Stimulated activated CD8-positive, alpha-beta memory T cell treated with anti-CD3 and anti-CD28 coated beads, Interleukin-12 subunit alpha, Interleukin-12 subunit beta, amount 100 ng/mL, for 1 hour (primary cell): ENCODE measurements at regions not wholly inside any gene's neighbourhood (a gene's known extent, or its start where the extent isn't known, plus 50 kb on each side); places are given as distances from the start of the nearest gene placed in this dataset.
"Not testable (repeated sequence)": the region's sequence is repeated elsewhere in the genome, so short reads cannot be mapped to it uniquely, and the experiment has no call there.

Experiments
- DNase-seq: peaks from one replicate; pipeline ENCODE4 v3.0.0-alpha.2; 2020; ENCODE audit warnings: low read depth

- no peak for DNase-seq
Measured at GRCh38 chr10:131021246-131021895, 290.1 kb downstream of the TCERG1L start.

GRCh38 chr10:131021969-131022368, 289.6 kb downstream of the TCERG1L start:
- DNase-seq: no peak

GRCh38 chr10:131022369-131022768, 289.2 kb downstream of the TCERG1L start:
- no peak for DNase-seq

- no peak for DNase-seq
Measured at GRCh38 chr10:131022981-131023380, 288.5 kb downstream of the TCERG1L start.

GRCh38 chr10:131024259-131025131, 287.0 kb downstream of the TCERG1L start:
- DNase-seq: no peak

- no peak for DNase-seq
Measured at GRCh38 chr10:131025333-131025732, 286.2 kb downstream of the TCERG1L start.

- DNase-seq: no peak
Measured at GRCh38 chr10:131027256-131027655, 284.3 kb downstream of the TCERG1L start.

- DNase-seq: no peak
Measured at GRCh38 chr10:131031346-131031745, 280.2 kb downstream of the TCERG1L start.

GRCh38 chr10:131032329-131033165, 279.0 kb downstream of the TCERG1L start:
- DNase-seq: no peak

DNA sequence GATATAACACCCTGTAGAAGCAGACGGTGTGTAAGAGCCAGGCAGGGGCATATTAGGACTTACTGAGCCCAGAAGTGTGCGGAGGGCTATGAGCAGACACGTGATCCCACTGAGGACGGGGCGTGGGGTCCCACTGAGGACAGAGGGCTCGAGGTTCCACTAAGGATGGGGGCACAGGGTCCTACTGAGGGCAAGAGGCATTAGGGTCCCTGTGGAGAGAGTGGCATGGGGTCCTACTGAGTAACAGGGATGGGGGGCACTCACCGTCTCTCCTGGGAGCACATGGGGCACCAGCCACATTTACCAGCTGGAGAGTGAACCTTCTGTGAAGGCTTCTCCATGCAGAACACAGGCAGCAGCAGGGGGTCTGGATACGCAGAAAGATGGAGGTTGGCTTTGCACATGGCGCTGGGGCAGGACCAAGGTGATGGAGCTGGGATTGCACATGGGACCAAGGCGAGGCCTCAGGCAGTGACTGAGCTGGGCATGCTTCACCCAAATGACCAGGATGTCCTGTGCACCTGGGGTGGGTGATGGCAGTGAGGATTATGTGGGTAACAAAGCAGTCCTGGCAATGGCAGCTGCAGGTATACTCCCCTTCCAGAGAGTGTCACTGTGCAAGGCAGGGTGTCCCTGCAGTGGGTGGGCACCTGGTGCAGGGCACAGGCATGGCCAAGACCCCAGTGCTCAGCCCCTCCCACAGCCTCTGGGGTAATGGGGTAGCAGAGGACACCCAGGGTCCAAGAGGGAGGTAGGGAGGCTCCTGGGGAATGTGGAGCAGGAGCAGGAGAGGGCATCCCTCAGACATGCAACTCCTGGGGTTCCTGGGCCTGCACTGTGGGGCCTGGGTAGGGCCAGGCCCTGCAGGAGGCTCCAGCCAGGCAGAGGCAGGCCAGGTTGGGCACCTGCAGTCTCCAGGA, 278.1 kb downstream of the TCERG1L start:
- DNase-seq: no peak

DNA sequence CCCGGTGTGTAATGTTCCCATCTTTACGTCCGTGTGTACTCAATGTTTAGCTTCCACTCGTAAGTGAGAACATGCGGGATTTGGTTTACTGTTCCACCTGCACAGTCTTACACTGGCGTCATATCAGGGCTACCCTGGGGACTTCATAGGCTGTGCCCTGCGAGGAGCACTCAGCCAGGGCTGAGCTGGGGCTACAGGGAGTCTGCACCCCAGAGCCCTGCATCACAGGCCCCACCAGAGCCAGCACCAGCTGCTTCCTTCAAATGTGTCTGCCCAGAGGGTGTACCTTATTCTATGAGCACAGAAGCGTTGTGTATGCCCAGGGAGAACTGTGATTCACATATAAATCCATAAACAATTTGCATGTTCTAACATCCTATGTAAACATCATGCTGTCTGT, 277.1 kb downstream of the TCERG1L start:
- DNase-seq: no peak

- DNase-seq: no peak
Measured at GRCh38 chr10:131035779-131036178, 275.7 kb downstream of the TCERG1L start.

DNA sequence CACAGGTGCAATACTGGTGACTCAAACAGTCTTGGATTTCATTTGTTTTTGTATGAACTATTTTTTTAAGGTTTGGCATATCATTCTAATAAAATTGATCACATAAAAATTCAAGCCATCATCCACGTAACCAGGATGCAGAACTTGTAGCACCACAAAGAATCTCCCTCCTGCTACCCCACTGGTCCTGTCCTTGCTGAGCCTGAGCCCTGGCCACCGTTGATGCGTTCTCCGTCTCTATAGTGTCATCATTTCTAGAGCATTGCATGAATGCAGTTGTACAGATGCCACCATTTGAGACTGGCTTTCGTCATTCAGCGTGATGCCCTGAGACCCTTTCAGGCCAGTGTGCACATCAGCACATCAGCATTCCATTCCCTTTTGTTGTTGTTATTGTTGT, 273.5 kb downstream of the TCERG1L start:
- DNase-seq: no peak

DNA sequence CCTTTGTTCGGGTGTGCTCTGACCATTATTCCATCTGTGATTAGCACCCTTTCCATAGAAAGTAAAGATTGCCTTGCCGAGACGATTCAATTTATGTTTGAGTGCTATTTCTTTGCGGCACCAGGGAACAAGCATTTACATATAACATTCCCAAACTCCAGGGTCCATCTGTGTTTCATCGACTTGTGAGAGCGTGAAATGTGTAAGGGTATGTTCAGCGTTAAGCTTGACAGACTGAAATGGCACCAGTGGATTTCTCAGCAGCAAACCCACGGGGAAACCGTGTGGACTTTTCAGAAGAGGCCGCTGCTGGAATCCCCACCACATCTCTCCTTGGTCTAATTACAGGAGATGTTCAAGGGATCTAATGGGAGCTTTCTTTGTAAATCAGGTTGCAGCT, 270.5 kb downstream of the TCERG1L start:
- no peak for DNase-seq

GRCh38 chr10:131041441-131041840, 270.1 kb downstream of the TCERG1L start:
- DNase-seq: no peak

DNA sequence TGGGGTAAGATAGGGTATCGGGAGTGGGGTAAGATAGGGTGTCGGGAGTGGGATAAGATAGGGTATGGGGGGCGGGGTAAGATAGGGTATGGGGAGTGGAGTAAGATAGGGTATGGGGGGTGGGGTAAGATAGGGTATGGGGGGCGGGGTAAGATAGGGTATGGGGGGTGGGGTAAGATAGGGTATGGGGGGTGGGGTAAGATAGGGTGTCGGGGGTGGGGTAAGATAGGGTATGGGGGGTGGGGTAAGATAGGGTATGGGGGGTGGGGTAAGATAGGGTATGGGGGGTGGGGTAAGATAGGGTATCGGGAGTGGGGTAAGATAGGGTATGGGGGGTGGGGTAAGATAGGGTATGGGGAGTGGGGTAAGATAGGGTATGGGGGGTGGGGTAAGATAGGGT, 269.5 kb downstream of the TCERG1L start:
- DNase-seq: not testable (repeated sequence)
